ENCODE measurements at regions not wholly inside any gene's neighbourhood (a gene's known extent, or its start where the extent isn't known, plus 50 kb on each side); places are given as distances from the start of the nearest gene placed in this dataset.

DNA sequence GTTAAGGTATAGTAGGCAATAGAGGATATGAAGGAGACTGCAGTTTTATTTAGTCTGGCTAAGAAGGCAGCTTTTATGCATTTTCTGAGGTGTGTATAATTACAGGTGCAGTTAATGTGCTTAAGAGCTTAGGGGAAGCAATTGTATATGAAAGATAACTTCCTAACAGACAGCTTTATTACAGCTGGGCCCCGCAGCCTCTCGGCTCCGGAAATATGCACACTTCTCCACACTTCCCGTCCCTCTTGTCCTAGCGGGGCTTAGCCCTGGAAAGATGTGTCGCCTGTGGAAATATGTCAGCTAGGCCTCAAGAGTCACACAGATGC, 178.4 kb upstream of the ARID1B start:
- Histone ChIP-seq H3K9me2 (replicated peaks; ENCODE audit: insufficient read depth, low read length) (no peaks in the 10 kb centered on the region), H3K4me2 (ENCODE audit: low read depth, low read length) (no peak overlapping the region), H3K9ac (ENCODE audit: low read length) (no peak overlapping the region), H3K4me3 (ENCODE audit: low read length) (no peak overlapping the region), H3K4me1 (ENCODE audit: low read length) (0 out of 2 replicates have a peak, but pooled peaks cover 5% of the 10 kb centered on the region), H3K36me3 (replicated peaks; ENCODE audit: insufficient read depth, low read length) (no peaks in the 10 kb centered on the region), H4K20me1 (ENCODE audit: insufficient read depth, low read length) (no peaks in the 10 kb centered on the region), H3F3A (ENCODE audit: insufficient read depth, low read length) (peaks cover 4% of the 10 kb centered on the region; the same call in 1 of the 2 replicates), H2AFZ (ENCODE audit: low read length) (no peak overlapping the region), H3K27ac (ENCODE audit: low read length) (no peak overlapping the region), H3K79me2 (ENCODE audit: low read length) (no peaks in the 10 kb centered on the region), H3K27me3 (replicated peaks; ENCODE audit: insufficient read depth, low read length) (no peaks in the 10 kb centered on the region), H3K9me3 (replicated peaks; ENCODE audit: insufficient read depth, low read length) (no peaks in the 10 kb centered on the region)
- DNase-seq = no peak
- TF ChIP-seq EZH2 (optimal IDR thresholded peaks at IDR 0.05; ENCODE audit: low read depth, low read length) = no peak
- TF ChIP-seq EZH2phosphoT487 (IDR thresholded peaks at IDR 0.05; ENCODE audit: low read length) = no peak
- TF ChIP-seq, protein P1, sequence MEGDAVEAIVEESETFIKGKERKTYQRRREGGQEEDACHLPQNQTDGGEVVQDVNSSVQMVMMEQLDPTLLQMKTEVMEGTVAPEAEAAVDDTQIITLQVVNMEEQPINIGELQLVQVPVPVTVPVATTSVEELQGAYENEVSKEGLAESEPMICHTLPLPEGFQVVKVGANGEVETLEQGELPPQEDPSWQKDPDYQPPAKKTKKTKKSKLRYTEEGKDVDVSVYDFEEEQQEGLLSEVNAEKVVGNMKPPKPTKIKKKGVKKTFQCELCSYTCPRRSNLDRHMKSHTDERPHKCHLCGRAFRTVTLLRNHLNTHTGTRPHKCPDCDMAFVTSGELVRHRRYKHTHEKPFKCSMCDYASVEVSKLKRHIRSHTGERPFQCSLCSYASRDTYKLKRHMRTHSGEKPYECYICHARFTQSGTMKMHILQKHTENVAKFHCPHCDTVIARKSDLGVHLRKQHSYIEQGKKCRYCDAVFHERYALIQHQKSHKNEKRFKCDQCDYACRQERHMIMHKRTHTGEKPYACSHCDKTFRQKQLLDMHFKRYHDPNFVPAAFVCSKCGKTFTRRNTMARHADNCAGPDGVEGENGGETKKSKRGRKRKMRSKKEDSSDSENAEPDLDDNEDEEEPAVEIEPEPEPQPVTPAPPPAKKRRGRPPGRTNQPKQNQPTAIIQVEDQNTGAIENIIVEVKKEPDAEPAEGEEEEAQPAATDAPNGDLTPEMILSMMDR (IDR thresholded peaks at IDR 0.05; ENCODE audit: low read length) = no peak

DNA sequence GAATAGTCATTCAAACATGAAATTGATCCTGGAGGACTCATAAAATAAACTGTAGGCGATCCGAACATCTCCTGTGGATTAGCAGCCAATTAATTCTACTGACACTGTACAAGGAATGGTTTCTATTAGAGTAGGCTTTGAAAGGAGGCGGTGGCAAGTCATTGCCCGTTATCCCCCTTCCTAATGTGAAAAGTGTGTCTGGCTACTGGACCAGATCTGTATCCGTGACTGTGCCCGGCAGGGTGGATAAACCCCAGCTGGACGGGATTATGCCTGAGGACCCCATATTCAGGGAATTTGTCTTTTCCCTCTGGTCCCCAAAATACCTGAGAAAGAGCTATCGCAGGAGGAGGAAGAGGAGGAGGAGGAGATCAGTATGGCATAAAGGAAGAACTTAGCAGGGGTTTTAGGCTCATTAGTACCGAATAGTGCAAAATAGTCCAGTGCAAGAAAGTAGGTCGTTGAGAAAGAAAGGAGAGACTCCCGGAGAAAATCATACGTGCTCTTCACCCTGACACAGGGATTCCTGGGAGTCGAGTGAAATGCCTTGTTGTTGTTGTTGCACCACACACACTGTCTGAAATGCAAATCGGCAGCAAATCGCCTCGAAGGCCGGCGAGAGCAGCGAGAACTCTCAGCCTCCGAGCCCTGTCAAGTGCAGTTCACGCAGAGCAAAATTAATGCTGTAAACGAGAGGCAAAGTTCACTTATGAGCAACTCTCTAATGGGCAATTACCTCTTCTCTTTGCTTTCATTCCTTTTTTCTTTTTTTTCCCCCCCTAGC, 178.9 kb upstream of the ARID1B start:
- no peak overlapping the region for H3K4me2 ChIP-seq (ENCODE audit: low read depth, low read length)
- H3K27me3 ChIP-seq (replicated peaks; ENCODE audit: insufficient read depth, low read length) = no peaks in the 10 kb centered on the region
- no peaks in the 10 kb centered on the region for H3K79me2 ChIP-seq (ENCODE audit: low read length)
- no peaks in the 10 kb centered on the region for H3K36me3 ChIP-seq (replicated peaks; ENCODE audit: insufficient read depth, low read length)
- H2AFZ ChIP-seq (ENCODE audit: low read length) = no peak overlapping the region
- H3K27ac ChIP-seq (ENCODE audit: low read length) = no peak overlapping the region
- no peak overlapping the region for H3K4me3 ChIP-seq (ENCODE audit: low read length)
- H3K9me2 ChIP-seq (replicated peaks; ENCODE audit: insufficient read depth, low read length) = no peaks in the 10 kb centered on the region
- H3F3A ChIP-seq (ENCODE audit: insufficient read depth, low read length) = peaks cover 4% of the 10 kb centered on the region; the same call in 1 of the 2 replicates
- H3K9me3 ChIP-seq (replicated peaks; ENCODE audit: insufficient read depth, low read length) = no peaks in the 10 kb centered on the region
- H3K9ac ChIP-seq (ENCODE audit: low read length) = no peak overlapping the region
- DNase-seq = no peak
- H4K20me1 ChIP-seq (ENCODE audit: insufficient read depth, low read length) = no peaks in the 10 kb centered on the region
- TF ChIP-seq EZH2 (optimal IDR thresholded peaks at IDR 0.05; ENCODE audit: low read depth, low read length) = no peak
- TF ChIP-seq, protein P1 (IDR thresholded peaks at IDR 0.05; ENCODE audit: low read length) = no peak
- no peak for TF ChIP-seq EZH2phosphoT487 (IDR thresholded peaks at IDR 0.05; ENCODE audit: low read length)
- H3K4me1 ChIP-seq (ENCODE audit: low read length) = 0 out of 2 replicates have a peak, but pooled peaks cover 5% of the 10 kb centered on the region

DNA sequence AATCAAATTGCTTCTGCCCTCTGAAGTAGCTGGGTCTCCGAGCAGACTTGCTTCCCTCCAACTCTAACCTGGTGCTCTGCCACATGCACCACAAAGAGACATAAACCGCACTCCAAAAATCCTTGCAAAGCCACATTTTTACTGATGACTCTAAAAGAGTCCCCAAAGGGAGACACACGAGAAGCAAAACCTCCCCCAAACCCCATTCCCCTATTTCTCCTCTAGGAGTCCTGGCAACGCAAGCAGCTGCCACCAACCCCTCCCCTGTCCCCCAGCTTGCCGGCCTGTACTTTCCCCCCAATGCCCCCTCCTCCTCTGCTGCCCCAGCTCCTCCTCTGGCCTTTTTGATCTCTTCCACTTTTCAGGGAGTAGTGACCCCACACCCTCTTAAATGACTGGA, 180.1 kb upstream of the ARID1B start:
- Histone ChIP-seq H3K4me2 (ENCODE audit: low read depth, low read length) (no peak overlapping the region), H3K9me2 (replicated peaks; ENCODE audit: insufficient read depth, low read length) (no peaks in the 10 kb centered on the region), H3F3A (ENCODE audit: insufficient read depth, low read length) (peaks cover 2% of the 10 kb centered on the region; the same call in 1 of the 2 replicates), H3K9ac (ENCODE audit: low read length) (no peak overlapping the region), H3K9me3 (replicated peaks; ENCODE audit: insufficient read depth, low read length) (no peaks in the 10 kb centered on the region), H2AFZ (ENCODE audit: low read length) (no peak overlapping the region), H3K79me2 (ENCODE audit: low read length) (no peaks in the 10 kb centered on the region), H3K36me3 (replicated peaks; ENCODE audit: insufficient read depth, low read length) (no peaks in the 10 kb centered on the region), H3K4me3 (ENCODE audit: low read length) (no peak overlapping the region), H3K4me1 (ENCODE audit: low read length) (0 out of 2 replicates have a peak, but pooled peaks cover 5% of the 10 kb centered on the region), H3K27me3 (replicated peaks; ENCODE audit: insufficient read depth, low read length) (no peaks in the 10 kb centered on the region), H4K20me1 (ENCODE audit: insufficient read depth, low read length) (no peaks in the 10 kb centered on the region), H3K27ac (ENCODE audit: low read length) (no peak overlapping the region)
- no peak for TF ChIP-seq EZH2phosphoT487 (IDR thresholded peaks at IDR 0.05; ENCODE audit: low read length)
- TF ChIP-seq, protein P1 (IDR thresholded peaks at IDR 0.05; ENCODE audit: low read length) = no peak
- TF ChIP-seq EZH2 (optimal IDR thresholded peaks at IDR 0.05; ENCODE audit: low read depth, low read length) = no peak
- DNase-seq = no peak
